H1 (cell line): ENCODE measurements at regions not wholly inside any gene's neighbourhood (a gene's known extent, or its start where the extent isn't known, plus 50 kb on each side); places are given as distances from the start of the nearest gene placed in this dataset.

Experiments used
- HDAC6 ChIP-seq: IDR thresholded peaks from one replicate; pipeline ENCODE4 v1.7.1; 2012; ENCODE audit warnings: low read depth, mild to moderate bottlenecking, inconsistent platforms, low read length, moderate library complexity
- RAD21 ChIP-seq, 2 experiments: IDR thresholded peaks in 1 of 2; conservative IDR thresholded peaks in 1 of 2; 2 replicates each; pipeline ENCODE4 v1.6.1; 2011; ENCODE audit warnings: low read depth in 2 of 2, low read length in 2 of 2, improper control_type of control experiment in 1 of 2, inconsistent platforms in 1 of 2, mild to moderate bottlenecking in 1 of 2, moderate library complexity in 1 of 2
- RNF2 ChIP-seq: fragments of 200-900, 300-1000 bp; sonication (generic); IDR thresholded peaks from 2 replicates; pipeline ENCODE4 v1.7.1; 2016; ENCODE audit warnings: borderline replicate concordance, low read depth, mild to moderate bottlenecking, antibody characterized with exemption, low read length; ENCODE audit not compliant: poor library complexity, severe bottlenecking; ENCODE audit errors: missing control alignments
- TEAD4 ChIP-seq: IDR thresholded peaks from 2 replicates; pipeline ENCODE4 v1.6.1; 2012; ENCODE audit warnings: low read depth, low read length, inconsistent platforms, mixed read lengths

GRCh38 chr17:33521784-33522183 lies 228.7 kb upstream of the ASIC2 start (continued):
- TF ChIP-seq RAD21 (IDR thresholded peaks at IDR 0.05 in 1 of 2, conservative IDR thresholded peaks at IDR 0.05 in 1 of 2; ENCODE audit: low read depth in 2 of 2, low read length in 2 of 2), result peak; percentile 86 to 93
- no peak for TF ChIP-seq RNF2
- TF ChIP-seq HDAC6, result no peak
- no peak for TF ChIP-seq TEAD4
